ENCODE measurements at regions not wholly inside any gene's neighbourhood (a gene's known extent, or its start where the extent isn't known, plus 50 kb on each side); places are given as distances from the start of the nearest gene placed in this dataset.

DNA sequence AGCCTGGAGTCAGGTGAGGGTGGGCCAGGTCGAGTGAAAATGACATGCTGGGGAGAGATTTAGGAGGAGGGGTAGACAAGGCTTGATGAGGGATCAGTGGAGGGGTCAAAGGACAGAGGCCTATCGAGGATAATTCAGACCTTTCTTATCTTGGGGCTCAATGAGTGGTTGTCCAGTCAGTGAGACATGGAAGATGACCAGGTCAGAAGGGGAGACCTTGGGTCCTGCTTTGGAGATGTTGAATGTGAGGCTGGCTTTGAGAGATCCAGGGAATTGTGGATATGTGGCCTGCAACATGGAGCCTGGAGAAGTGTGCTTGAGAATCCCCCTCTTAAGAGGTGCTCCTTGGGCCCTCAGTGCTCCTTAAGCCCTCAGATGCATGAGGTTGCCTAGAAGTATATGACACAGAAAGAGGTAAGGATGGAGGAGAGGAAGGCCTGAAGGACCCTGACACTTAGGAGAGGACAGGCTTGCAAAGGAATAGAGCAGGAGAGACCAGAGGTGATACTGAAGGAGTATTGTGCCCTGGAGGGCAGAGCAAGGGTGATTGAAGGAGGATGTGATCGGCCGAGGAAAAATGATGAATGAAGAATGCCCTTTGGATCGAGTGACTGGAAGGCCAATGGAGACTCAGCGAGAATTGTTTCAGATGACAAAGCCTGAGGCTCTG, 129.8 kb upstream of the GPR26 start (continued):
- TF ChIP-seq FIP1L1 (IDR thresholded peaks at IDR 0.05; ENCODE audit: low read depth, low read length, poor library complexity, severe bottlenecking) (no peak), ZNF699 (CRISPR knock-in tag; IDR thresholded peaks at IDR 0.05; ENCODE audit: insufficient replicate concordance) (no peak), POLR2A (conservative IDR thresholded peaks at IDR 0.05) (no peak), NFIC (IDR thresholded peaks at IDR 0.05) (no peak), ZNF263 (CRISPR knock-in tag; IDR thresholded peaks at IDR 0.05; ENCODE audit: borderline replicate concordance) (no peak), ZNF282 (CRISPR knock-in tag; IDR thresholded peaks at IDR 0.05) (no peak), KAT2B (IDR thresholded peaks at IDR 0.05; ENCODE audit: low read depth, low read length) (no peak)

DNA sequence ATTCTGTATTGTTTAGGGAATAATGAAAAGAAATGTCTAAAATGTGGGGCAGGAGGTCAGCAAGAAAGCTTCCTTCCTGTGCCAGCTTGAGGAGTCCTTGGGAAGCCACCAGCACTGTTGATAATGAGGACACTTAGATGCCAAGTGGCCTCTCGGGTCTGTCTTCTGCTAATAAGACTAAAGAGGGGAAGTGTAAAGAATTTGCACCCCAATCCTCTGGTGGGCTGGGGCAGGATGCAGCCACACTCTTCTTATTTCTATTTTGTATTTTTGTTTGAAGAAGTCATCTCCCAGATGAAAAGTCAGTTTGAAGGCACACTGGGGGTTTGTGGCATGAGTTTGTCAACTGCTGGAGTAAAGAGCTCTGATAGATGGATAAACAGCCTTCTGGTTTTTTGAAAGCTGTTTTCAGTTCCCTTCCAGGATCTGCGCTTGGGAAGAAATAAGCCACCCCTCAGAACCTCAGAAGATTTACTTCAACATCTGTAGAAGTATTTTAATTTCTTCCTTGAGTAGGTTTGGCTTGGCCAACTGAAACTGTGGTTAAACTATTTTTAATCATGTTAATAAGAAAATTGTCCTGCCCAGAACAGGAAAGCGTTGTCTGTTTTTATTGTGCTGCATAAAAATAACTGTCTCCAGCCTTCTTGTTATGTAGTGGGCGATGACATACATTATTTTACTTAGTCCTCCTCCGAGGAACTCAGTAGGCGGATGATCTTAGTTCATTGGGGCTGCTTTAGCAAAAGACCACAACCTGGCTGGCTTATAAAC, 128.8 kb upstream of the GPR26 start:
- Histone ChIP-seq H3K9ac (ENCODE audit: insufficient read depth in 1 of 2, low read depth in 2 of 2, low read length in 2 of 2) (no peak overlapping the region), H3K79me2 (ENCODE audit: control insufficient read depth, insufficient read depth, low read length) (no peaks in the 10 kb centered on the region), H3K27me3 (ENCODE audit: control insufficient read depth in 2 of 2, insufficient read depth in 2 of 2, low read length in 2 of 2) (no peaks in the 10 kb centered on the region), H4K20me1 (replicated peaks; ENCODE audit: control insufficient read depth, insufficient read depth, low read length) (no peaks in the 10 kb centered on the region), H3K9me1 (ENCODE audit: control insufficient read depth, insufficient read depth, low read length) (no peaks in the 10 kb centered on the region), H3K4me3 (no peak overlapping the region), H3K36me3 (ENCODE audit: control insufficient read depth, insufficient read depth, low read length) (no peaks in the 10 kb centered on the region), H3K27ac (ENCODE audit: extremely low read depth, low read depth, low read length) (no peak overlapping the region), H2AFZ (ENCODE audit: low read depth, low read length) (no peak overlapping the region), H3K4me1 (replicated peaks in 1 of 2; ENCODE audit: control insufficient read depth in 2 of 2, insufficient read depth in 2 of 2, low read length in 2 of 2) (no peaks in the 10 kb centered on the region), H3K4me2 (ENCODE audit: insufficient read depth, low read length) (no peak overlapping the region), H3K9me3 (replicated peaks; ENCODE audit: control insufficient read depth, insufficient read depth, low read depth, low read length) (no peaks in the 10 kb centered on the region)
- in situ Hi-C loops (cut with MboI) (no loop called here), intact Hi-C loops (cut with micrococcal nuclease) (no loop called here)
- no peak for FAIRE-seq
- 2% methylated on average over 6 of the region's 6 CpGs for WGBS (ENCODE audit: insufficient coverage, low coverage, missing lambda C conversion rate)
- CTCF ChIA-PET (ENCODE audit: low intra/inter-chr PET ratio): no interaction called here
- ATAC-seq: no peak
- POLR2A ChIA-PET: no interaction called here
- BruUV-seq (replicated peaks): no TSS peak
- DNase-seq (ENCODE audit: extremely low read depth in 1 of 4, low spot score in 3 of 4): no peak
- TF ChIP-seq LEF1 (IDR thresholded peaks at IDR 0.05) (no peak), TCF3 (CRISPR knock-in tag; IDR thresholded peaks at IDR 0.05) (no peak)
- TF ChIP-seq, protein P1, sequence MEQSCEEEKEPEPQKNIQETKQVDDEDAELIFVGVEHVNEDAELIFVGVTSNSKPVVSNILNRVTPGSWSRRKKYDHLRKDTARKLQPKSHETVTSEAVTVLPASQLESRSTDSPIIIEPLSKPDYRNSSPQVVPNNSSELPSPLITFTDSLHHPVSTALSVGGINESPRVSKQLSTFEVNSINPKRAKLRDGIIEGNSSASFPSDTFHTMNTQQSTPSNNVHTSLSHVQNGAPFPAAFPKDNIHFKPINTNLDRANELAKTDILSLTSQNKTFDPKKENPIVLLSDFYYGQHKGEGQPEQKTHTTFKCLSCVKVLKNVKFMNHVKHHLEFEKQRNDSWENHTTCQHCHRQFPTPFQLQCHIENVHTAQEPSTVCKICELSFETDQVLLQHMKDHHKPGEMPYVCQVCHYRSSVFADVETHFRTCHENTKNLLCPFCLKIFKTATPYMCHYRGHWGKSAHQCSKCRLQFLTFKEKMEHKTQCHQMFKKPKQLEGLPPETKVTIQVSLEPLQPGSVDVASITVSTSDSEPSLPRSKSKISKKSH (CRISPR knock-in tag; IDR thresholded peaks at IDR 0.05): no peak
- TF ChIP-seq, protein P2, sequence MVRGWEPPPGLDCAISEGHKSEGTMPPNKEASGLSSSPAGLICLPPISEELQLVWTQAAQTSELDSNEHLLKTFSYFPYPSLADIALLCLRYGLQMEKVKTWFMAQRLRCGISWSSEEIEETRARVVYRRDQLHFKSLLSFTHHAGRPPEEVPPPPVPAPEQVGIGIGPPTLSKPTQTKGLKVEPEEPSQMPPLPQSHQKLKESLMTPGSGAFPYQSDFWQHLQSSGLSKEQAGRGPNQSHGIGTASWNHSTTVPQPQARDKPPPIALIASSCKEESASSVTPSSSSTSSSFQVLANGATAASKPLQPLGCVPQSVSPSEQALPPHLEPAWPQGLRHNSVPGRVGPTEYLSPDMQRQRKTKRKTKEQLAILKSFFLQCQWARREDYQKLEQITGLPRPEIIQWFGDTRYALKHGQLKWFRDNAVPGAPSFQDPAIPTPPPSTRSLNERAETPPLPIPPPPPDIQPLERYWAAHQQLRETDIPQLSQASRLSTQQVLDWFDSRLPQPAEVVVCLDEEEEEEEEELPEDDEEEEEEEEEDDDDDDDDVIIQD (CRISPR knock-in tag; IDR thresholded peaks at IDR 0.05): no peak
